PC-3 (cell line): ENCODE measurements at regions not wholly inside any gene's neighbourhood (a gene's known extent, or its start where the extent isn't known, plus 50 kb on each side); places are given as distances from the start of the nearest gene placed in this dataset.
"Not testable (repeated sequence)": the region's sequence is repeated elsewhere in the genome, so short reads cannot be mapped to it uniquely, and the experiment has no call there.

Experiments
- ATAC-seq: fragments of 200-7000 bp; cut with Tn5 transposase; 2 replicates; pipeline ENCODE4 v1.9.1; 2020; ENCODE audit warnings: mild to moderate bottlenecking, moderate library complexity
- BruUV-seq: library from RNA; stranded (reverse); fragments of 400-500 nt; replicated peaks from 2 replicates; lab custom pipeline; 2021; lab: Mats Ljungman, UMichigan
- CTCF ChIA-PET: fragments of 300-600 bp; sonication (Branson Sonifier 250); formaldehyde crosslinking; loops from one replicate; lab custom pipeline; 2022; ENCODE audit warnings: antibody characterized with exemption; lab: Charles Lee
- POLR2A ChIA-PET: fragments of 300-600 bp; sonication (Branson Sonifier 250); formaldehyde crosslinking; loops from one replicate; lab custom pipeline; 2022; ENCODE audit warnings: antibody characterized with exemption; ENCODE audit not compliant: unreplicated experiment; lab: Charles Lee
- DNase-seq: peaks from one replicate; pipeline ENCODE4 v3.0.0-alpha.2; 2015
- H2AFZ ChIP-seq: fragments of 300-600 bp; sonication (generic); 2 replicates; pipeline ENCODE4 v1.6.0; 2016; ENCODE audit warnings: antibody characterized with exemption, low read length
- H3F3A ChIP-seq: fragments of 300-600 bp; sonication (generic); one replicate; pipeline ENCODE4 v1.6.0; 2017; ENCODE audit warnings: antibody characterized with exemption, low read length, control low read depth, mild to moderate bottlenecking; ENCODE audit not compliant: unreplicated experiment
- H3K27ac ChIP-seq: fragments of 300-600 bp; sonication (generic); 2 replicates; pipeline ENCODE4 v1.5.1; 2016; ENCODE audit warnings: mild to moderate bottlenecking, low read length
- H3K27me3 ChIP-seq: fragments of 300-600 bp; sonication (generic); 2 replicates; pipeline ENCODE4 v1.6.1; 2016; ENCODE audit warnings: low read length, mixed read lengths
- H3K36me3 ChIP-seq: fragments of 300-600 bp; sonication (generic); 2 replicates; pipeline ENCODE4 v1.6.1; 2016; ENCODE audit warnings: low read depth, mixed run types, low read length, mixed read lengths
- H3K4me1 ChIP-seq: fragments of 300-600 bp; sonication (generic); 2 replicates; pipeline ENCODE4 v1.5.1; 2016; ENCODE audit warnings: low read length; ENCODE audit not compliant: insufficient read depth
- H3K4me2 ChIP-seq: fragments of 300-600 bp; sonication (generic); 2 replicates; pipeline ENCODE4 v1.6.0; 2016; ENCODE audit warnings: low read length
- H3K4me3 ChIP-seq: fragments of 300-600 bp; sonication (generic); 2 replicates; pipeline ENCODE4 v1.5.1; 2016; ENCODE audit warnings: mild to moderate bottlenecking, low read length, mixed read lengths
- H3K79me2 ChIP-seq: fragments of 300-600 bp; sonication (generic); 2 replicates; pipeline ENCODE4 v1.6.1; 2017; ENCODE audit warnings: low read length, mixed read lengths
- H3K9ac ChIP-seq: fragments of 300-600 bp; sonication (generic); 2 replicates; pipeline ENCODE4 v1.6.0; 2016; ENCODE audit warnings: mild to moderate bottlenecking, low read length
- H3K9me2 ChIP-seq: fragments of 300-600 bp; sonication (generic); replicated peaks from 2 replicates; pipeline ENCODE4 v1.6.1; 2016; ENCODE audit warnings: mixed run types, low read length, mixed read lengths
- H3K9me3 ChIP-seq: fragments of 300-600 bp; sonication (generic); 2 replicates; pipeline ENCODE4 v1.6.1; 2016; ENCODE audit warnings: low read length, mixed read lengths
- H4K20me1 ChIP-seq: fragments of 300-600 bp; sonication (generic); 2 replicates; pipeline ENCODE4 v1.6.1; 2016; ENCODE audit warnings: low read length, mixed read lengths
- EZH2 ChIP-seq: fragments of 300-600 bp; sonication (generic); IDR thresholded peaks from one replicate; pipeline ENCODE4 v1.6.1; 2017; ENCODE audit warnings: antibody characterized with exemption, mild to moderate bottlenecking, low read length; ENCODE audit not compliant: unreplicated experiment
- EZH2phosphoT487 ChIP-seq: fragments of 300-600 bp; sonication (generic); IDR thresholded peaks from 2 replicates; pipeline ENCODE4 v1.6.1; 2018; ENCODE audit warnings: mild to moderate bottlenecking, antibody characterized with exemption, low read length, borderline replicate concordance
- intact Hi-C: fragments of 100-400 bp; cut with micrococcal nuclease; formaldehyde crosslinking; loops from 2 replicates; pipeline ENCODE4 v1.9.0; 2023
- TF ChIP-seq, protein P1 (sequence below): fragments of 300-600 bp; sonication (generic); conservative IDR thresholded peaks from 2 replicates; pipeline ENCODE4 v1.5.1; 2017; ENCODE audit warnings: antibody characterized with exemption, low read depth, mild to moderate bottlenecking, low read length

DNA sequence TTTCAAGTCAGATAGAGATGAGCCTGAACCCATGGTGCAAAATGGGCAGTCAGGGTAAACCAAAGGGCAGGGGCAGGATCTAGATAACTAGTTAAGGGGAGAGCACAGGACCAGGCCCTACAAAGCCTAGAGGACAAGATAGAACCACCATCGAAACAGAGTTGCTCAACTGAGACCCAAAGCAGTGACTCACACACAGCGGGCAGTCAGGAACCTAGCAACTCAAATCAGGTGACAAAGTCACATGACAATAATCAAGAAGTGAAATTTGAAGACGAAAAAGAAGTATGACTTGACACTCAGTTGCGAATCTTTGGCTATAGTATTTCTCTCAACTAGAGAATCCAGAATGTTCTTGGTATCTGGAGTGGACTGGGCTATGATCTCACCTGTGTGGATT, 136.0 kb upstream of the PTPRG start:
- no TSS peak for BruUV-seq

DNA sequence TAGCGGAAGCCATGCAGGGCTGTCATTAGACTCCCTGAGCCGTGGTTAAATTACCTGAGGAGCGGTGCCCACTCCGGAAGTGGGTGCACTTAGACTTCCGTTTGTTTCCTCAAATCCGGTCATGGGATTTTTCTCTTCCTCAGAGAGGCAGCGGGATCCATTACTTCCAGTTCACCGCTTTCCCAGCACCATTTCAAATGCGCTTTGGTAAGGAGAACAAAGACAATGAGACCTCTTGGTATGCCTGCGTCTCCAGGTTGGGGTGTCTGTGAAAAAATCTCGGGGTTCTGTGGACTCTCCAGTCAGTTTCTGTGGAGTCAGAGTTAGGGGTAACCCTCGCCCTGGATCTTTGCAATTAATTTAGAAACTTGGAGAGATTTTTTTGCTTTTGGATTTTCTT, 132.3 kb upstream of the PTPRG start:
- TF ChIP-seq, protein P1, sequence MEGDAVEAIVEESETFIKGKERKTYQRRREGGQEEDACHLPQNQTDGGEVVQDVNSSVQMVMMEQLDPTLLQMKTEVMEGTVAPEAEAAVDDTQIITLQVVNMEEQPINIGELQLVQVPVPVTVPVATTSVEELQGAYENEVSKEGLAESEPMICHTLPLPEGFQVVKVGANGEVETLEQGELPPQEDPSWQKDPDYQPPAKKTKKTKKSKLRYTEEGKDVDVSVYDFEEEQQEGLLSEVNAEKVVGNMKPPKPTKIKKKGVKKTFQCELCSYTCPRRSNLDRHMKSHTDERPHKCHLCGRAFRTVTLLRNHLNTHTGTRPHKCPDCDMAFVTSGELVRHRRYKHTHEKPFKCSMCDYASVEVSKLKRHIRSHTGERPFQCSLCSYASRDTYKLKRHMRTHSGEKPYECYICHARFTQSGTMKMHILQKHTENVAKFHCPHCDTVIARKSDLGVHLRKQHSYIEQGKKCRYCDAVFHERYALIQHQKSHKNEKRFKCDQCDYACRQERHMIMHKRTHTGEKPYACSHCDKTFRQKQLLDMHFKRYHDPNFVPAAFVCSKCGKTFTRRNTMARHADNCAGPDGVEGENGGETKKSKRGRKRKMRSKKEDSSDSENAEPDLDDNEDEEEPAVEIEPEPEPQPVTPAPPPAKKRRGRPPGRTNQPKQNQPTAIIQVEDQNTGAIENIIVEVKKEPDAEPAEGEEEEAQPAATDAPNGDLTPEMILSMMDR = no peak
- no peak for TF ChIP-seq EZH2phosphoT487
- TF ChIP-seq EZH2 = no peak
- Histone ChIP-seq H2AFZ (no peak overlapping the region), H3K9me3 (no peaks in the 10 kb centered on the region), H3F3A (no peaks in the 10 kb centered on the region), H3K27me3 (0 out of 2 replicates have a peak, but pooled peaks cover 3% of the 10 kb centered on the region), H3K79me2 (no peaks in the 10 kb centered on the region), H3K36me3 (no peaks in the 10 kb centered on the region), H3K9me2 (no peaks in the 10 kb centered on the region), H3K9ac (no peak overlapping the region), H3K27ac (no peak overlapping the region), H3K4me3 (no peak overlapping the region), H3K4me2 (no peak overlapping the region), H3K4me1 (no peaks in the 10 kb centered on the region), H4K20me1 (no peaks in the 10 kb centered on the region)
- no peak for ATAC-seq
- BruUV-seq = no TSS peak
- ChIA-PET POLR2A (no interaction called here), CTCF (no interaction called here)
- no peak for DNase-seq
- intact Hi-C loops = no loop called here

More for the DNA sequence above, 136.0 kb upstream of the PTPRG start:
- no peaks in the 10 kb centered on the region for H3K4me1 ChIP-seq
- no peak overlapping the region for H3K4me2 ChIP-seq
- no peaks in the 10 kb centered on the region for H3K9me3 ChIP-seq
- H3K79me2 ChIP-seq = no peaks in the 10 kb centered on the region
- CTCF ChIA-PET = no interaction called here
- no peak overlapping the region for H3K9ac ChIP-seq
- H3K36me3 ChIP-seq = no peaks in the 10 kb centered on the region
- H3F3A ChIP-seq = no peaks in the 10 kb centered on the region
- DNase-seq (no peak), ATAC-seq (no peak)
- intact Hi-C loops = no loop called here
- no peak overlapping the region for H3K27ac ChIP-seq
- no peaks in the 10 kb centered on the region for H3K9me2 ChIP-seq
- no peak overlapping the region for H2AFZ ChIP-seq
- POLR2A ChIA-PET = no interaction called here
- H3K27me3 ChIP-seq = 0 out of 2 replicates have a peak, but pooled peaks cover 3% of the 10 kb centered on the region
- TF ChIP-seq, protein P1 = no peak
- no peak for TF ChIP-seq EZH2
- no peak for TF ChIP-seq EZH2phosphoT487
- H3K4me3 ChIP-seq = no peak overlapping the region
- H4K20me1 ChIP-seq = no peaks in the 10 kb centered on the region

DNA sequence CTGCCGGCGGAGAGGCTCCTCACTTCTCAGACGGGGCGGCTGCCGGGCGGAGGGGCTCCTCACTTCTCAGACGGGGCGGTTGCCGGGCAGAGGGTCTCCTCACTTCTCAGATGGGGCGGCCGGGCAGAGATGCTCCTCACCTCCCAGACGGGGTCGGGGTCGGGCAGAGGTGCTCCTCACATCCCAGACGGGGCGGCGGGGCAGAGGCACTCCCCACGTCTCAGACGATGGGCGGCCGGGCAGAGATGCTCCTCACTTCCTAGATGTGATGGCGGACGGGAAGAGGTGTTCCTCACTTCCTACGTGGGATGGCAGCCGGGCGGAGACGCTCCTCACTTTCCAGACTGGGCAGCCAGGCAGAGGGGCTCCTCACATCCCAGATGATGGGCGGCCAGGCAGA, 126.5 kb upstream of the PTPRG start:
- CTCF ChIA-PET, H3K9me3 ChIP-seq, POLR2A ChIA-PET, H3K4me3 ChIP-seq, H3K79me2 ChIP-seq, H3K27ac ChIP-seq, H3K4me1 ChIP-seq, H3K27me3 ChIP-seq, intact Hi-C loops, H3K9me2 ChIP-seq, H3K4me2 ChIP-seq, ATAC-seq, H3K9ac ChIP-seq, H4K20me1 ChIP-seq, H3K36me3 ChIP-seq, H2AFZ ChIP-seq, H3F3A ChIP-seq, BruUV-seq, DNase-seq: not testable (repeated sequence)

DNA sequence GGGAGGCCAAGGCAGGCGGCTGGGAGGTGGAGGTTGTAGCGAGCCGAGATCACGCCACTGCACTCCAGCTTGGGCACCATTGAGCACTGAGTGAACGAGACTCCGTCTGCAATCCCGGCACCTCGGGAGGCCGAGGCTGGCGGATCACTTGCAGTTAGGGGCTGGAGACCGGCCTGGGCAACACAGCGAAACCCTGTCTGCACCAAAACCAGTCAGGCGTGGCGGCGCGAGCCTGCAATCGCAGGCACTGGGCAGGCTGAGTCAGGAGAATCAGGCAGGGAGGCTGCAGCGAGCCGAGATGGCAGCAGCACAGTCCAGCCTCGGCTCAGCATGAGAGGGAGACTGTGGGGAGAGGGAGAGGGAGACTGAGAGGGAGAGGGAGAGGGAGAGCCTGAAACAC, 126.0 kb upstream of the PTPRG start:
- ATAC-seq, H3K4me3 ChIP-seq, H4K20me1 ChIP-seq, H3K4me1 ChIP-seq, CTCF ChIA-PET, POLR2A ChIA-PET, H3K9me2 ChIP-seq, H3K27ac ChIP-seq, H3K27me3 ChIP-seq, intact Hi-C loops, H3F3A ChIP-seq, H3K79me2 ChIP-seq, H3K9me3 ChIP-seq, DNase-seq, H3K36me3 ChIP-seq, H3K9ac ChIP-seq, BruUV-seq, H3K4me2 ChIP-seq, H2AFZ ChIP-seq: not testable (repeated sequence)
